Endothelial cell of umbilical vein (primary cell): ENCODE measurements at regions not wholly inside any gene's neighbourhood (a gene's known extent, or its start where the extent isn't known, plus 50 kb on each side); places are given as distances from the start of the nearest gene placed in this dataset.

Experiments
- POLR2A ChIP-seq: IDR thresholded peaks from 2 replicates; pipeline ENCODE4 v1.6.1; 2012; ENCODE audit warnings: low read depth, mild to moderate bottlenecking, control low read depth, low read length
- TF ChIP-seq, protein P1 (sequence below): IDR thresholded peaks from 2 replicates; pipeline ENCODE4 v1.6.1; 2011; ENCODE audit not compliant: insufficient read depth, insufficient read length

GRCh38 chr2:147396890-147397289 lies 447.9 kb upstream of the ACVR2A start:
- TF ChIP-seq, protein P1, sequence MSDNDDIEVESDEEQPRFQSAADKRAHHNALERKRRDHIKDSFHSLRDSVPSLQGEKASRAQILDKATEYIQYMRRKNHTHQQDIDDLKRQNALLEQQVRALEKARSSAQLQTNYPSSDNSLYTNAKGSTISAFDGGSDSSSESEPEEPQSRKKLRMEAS = no peak
- no peak for TF ChIP-seq POLR2A
